ENCODE measurements at regions not wholly inside any gene's neighbourhood (a gene's known extent, or its start where the extent isn't known, plus 50 kb on each side); places are given as distances from the start of the nearest gene placed in this dataset.

DNA sequence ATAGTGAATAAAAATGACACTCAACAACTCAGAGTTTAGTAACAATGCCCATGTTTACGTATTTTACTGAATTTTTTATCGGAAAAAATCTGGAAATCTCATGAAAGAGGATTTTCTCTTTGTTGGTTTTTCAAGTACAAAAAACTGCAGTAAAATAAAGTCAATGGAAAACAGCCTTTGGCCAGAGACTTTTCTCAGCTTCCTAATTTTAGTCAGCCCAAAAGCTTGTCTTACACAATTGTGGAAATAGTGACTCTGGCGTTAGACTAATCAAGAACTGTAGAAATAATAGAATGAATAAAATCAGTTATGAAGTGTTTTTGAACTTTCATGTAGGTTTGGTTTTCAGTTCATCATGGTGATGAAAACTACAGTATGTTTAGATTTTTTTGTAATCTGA lies 234.7 kb downstream of the DKK2 start:
- TF ChIP-seq POLR2A (IDR thresholded peaks at IDR 0.05; ENCODE audit: low read length) (no peak), GATA1 (IDR thresholded peaks at IDR 0.05; ENCODE audit: low read depth, low read length) (no peak)
